GM12872 (cell line): ENCODE measurements at regions not wholly inside any gene's neighbourhood (a gene's known extent, or its start where the extent isn't known, plus 50 kb on each side); places are given as distances from the start of the nearest gene placed in this dataset.

Experiments
- TF ChIP-seq, protein P1 (sequence below): IDR thresholded peaks from 3 replicates; pipeline ENCODE4 v1.5.1; 2011; ENCODE audit warnings: low read depth, mild to moderate bottlenecking, low read length, moderate library complexity; ENCODE audit not compliant: insufficient read depth

DNA sequence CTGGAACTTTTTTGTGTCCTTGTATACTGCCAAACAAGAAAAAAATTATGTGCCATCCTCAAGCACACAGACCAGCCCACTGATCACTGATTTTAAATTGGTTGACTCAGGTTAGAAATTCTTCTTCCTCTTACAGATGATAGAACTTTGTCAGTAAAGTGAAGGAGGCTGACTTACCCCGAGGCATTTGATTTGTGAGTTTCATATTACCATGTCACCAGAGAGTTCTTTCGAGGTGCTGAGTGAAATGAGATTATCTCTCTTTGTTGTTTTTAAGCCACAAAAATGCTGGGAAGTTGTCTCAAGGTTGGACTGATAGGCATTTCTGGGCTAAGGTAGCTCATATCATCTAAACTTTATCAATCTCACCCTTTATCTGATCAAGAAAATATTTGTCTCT, 78.8 kb upstream of the FAM180A start:
- TF ChIP-seq, protein P1, sequence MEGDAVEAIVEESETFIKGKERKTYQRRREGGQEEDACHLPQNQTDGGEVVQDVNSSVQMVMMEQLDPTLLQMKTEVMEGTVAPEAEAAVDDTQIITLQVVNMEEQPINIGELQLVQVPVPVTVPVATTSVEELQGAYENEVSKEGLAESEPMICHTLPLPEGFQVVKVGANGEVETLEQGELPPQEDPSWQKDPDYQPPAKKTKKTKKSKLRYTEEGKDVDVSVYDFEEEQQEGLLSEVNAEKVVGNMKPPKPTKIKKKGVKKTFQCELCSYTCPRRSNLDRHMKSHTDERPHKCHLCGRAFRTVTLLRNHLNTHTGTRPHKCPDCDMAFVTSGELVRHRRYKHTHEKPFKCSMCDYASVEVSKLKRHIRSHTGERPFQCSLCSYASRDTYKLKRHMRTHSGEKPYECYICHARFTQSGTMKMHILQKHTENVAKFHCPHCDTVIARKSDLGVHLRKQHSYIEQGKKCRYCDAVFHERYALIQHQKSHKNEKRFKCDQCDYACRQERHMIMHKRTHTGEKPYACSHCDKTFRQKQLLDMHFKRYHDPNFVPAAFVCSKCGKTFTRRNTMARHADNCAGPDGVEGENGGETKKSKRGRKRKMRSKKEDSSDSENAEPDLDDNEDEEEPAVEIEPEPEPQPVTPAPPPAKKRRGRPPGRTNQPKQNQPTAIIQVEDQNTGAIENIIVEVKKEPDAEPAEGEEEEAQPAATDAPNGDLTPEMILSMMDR = no peak

DNA sequence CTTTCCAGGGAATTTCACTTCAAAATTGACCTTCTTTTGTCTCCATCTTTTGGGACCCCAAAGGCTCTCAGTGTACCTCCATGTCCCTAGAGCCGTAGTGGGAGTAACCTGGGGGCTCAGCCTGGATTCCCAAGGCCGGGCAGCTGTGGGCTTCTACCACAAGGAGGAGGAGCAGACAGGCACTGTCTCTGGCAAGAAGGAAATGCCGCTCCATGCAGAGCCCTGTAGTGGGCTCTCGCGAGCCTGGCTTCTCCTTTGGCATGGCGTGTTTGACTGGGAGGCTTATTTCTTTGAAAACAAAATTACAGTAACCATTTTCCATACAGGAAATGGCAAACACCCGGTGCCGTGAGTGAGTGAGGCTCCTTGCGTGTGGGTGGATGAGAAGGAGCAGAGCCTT, 76.8 kb upstream of the FAM180A start:
- TF ChIP-seq, protein P1 = no peak

DNA sequence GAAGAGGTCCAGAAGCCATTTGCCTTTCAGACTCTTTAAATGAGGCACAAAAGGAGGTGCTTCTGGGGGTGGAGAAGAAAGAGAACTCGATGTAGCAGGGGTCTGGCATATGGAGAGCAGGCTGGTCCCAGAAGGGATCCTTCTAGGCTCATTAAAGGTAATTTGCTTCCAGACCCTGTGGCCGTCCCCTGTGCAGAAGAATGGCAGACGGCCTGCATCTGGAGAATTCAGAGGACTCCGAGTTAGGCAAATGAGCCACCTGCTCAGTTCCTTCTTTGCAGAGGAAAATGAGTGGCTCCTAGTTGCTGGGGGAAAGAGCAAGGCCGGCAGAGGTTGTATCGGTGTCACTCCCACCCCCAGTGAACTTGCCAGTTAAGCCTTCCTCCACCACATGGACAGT, 73.8 kb upstream of the FAM180A start:
- TF ChIP-seq, protein P1 = no peak

DNA sequence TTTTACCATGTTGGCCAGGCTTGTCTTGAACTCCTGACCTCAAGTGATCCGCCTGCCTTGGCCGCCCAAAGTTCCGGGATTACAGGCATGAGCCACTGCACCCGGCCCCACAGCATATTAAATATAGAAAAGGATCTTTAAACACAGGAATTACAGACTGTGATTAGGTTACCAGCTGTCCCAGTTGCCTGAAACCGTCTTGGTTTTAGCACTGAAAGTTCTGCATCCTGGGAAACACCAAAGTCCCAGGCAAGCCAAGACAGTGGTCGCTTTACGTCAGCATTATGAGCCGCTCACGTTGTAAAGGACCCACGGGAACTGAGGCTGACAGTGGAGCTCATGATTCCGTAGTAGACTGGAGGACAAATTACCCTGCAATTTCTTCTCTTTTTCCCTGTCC, 69.0 kb upstream of the FAM180A start:
- TF ChIP-seq, protein P1 = no peak

DNA sequence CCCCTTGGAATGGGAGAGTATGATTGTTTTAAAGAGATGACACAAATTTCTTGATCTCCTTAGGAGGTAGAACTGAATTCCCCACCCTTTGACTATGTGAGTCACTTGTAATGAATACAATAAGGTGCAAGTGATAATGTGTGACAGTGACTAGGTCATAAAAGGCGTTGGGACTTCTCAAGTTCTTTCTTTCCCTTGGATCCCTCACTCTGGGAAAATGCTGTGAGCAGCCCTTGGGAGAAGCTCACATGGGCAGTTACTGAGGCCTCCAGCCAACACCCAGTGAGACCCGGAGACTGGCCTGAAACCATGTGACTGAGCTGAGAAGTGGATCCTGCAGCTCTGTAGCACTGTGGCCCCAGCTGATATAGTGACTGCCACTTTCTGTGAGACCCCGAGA, 66.4 kb upstream of the FAM180A start:
- TF ChIP-seq, protein P1 = no peak

DNA sequence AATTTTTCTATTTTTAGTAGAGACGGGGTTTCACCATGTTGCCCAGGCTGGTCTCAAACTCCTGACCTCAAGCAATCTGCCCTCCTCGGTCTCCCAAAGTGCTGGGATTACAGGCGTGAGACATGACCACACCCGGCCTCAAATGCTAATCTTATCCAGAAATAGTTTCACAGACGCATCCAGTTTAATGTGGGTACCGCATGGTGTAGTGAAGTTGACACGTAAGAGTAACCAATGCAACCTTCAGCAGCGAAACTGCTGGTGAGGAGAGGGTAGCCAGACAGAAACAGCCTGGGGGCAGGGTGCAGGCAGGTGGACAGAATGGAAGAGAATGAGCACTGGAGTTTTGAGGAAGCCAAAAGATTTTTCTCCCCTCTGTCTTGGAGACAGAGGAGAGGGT, 63.5 kb upstream of the FAM180A start:
- TF ChIP-seq, protein P1 = no peak

DNA sequence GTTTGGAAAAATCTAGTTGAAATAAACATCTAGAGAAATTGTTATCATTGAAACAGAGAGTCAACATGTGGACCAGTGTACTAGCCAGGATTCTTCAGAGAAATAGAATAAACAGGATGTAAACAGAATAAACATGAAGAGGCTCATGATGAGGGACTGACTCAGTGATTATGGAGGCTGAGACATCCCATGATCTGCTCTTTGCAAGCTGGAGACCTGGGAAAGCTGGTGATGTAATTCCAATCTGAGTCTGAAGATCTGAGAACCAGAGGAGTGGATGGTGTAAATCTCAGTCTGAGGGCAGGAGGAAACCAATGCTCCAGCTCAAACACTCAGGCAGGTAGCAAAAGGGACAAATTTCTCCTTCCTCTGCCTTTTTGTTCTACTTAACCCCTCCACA, 62.9 kb upstream of the FAM180A start:
- TF ChIP-seq, protein P1 = no peak

DNA sequence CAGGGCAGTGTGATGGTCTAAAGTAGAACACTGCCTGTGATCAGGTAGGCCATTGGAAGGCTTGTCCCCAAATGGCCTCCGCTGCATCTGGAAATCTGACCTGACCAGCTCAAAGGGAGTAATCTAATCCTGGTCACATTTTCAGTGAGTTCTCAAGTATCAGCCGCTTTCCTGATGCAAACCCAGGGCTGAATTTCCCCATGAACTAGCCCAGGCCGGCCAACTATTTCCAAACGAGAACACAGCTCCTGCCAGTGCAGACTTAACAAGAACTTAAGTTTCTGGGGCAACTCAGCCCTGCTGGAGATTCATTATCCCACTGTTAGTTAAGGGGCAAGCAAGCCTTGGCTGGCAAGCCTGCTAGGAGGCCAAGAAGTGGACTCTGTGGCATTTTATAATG, 59.6 kb upstream of the FAM180A start:
- TF ChIP-seq, protein P1 = no peak
